GM23338 (cell line): ENCODE measurements at regions not wholly inside any gene's neighbourhood (a gene's known extent, or its start where the extent isn't known, plus 50 kb on each side); places are given as distances from the start of the nearest gene placed in this dataset.

Source experiments
- ATAC-seq: fragments of 200-7000 bp; cut with Tn5 transposase; 3 replicates; pipeline ENCODE4 v1.9.1; 2020
- DNase-seq: peaks from one replicate; pipeline ENCODE4 v3.0.0-alpha.2; 2015; ENCODE audit warnings: low spot score
- H2AFZ ChIP-seq: fragments of 200-600 bp; sonication (generic); 2 replicates; pipeline ENCODE4 v1.8.0; 2016; ENCODE audit warnings: antibody characterized with exemption, mild to moderate bottlenecking, moderate library complexity
- H3F3A ChIP-seq: fragments of 200-600 bp; sonication (generic); replicated peaks from 2 replicates; pipeline ENCODE4 v1.8.0; 2017; ENCODE audit warnings: antibody characterized with exemption, mixed run types, low read depth
- H3K27ac ChIP-seq: fragments of 200-600 bp; sonication (generic); 2 replicates; pipeline ENCODE4 v1.6.1; 2016; ENCODE audit warnings: low read depth
- H3K27me3 ChIP-seq: fragments of 200-600 bp; sonication (generic); 2 replicates; pipeline ENCODE4 v1.8.0; 2016; ENCODE audit warnings: mild to moderate bottlenecking, mixed run types, moderate library complexity; ENCODE audit not compliant: insufficient read depth
- H3K36me3 ChIP-seq: fragments of 200-600 bp; sonication (generic); 2 replicates; pipeline ENCODE4 v1.8.0; 2016; ENCODE audit warnings: mild to moderate bottlenecking; ENCODE audit not compliant: insufficient read depth
- H3K4me1 ChIP-seq: fragments of 200-600 bp; sonication (generic); 2 replicates; pipeline ENCODE4 v1.8.0; 2016; ENCODE audit warnings: mild to moderate bottlenecking, moderate library complexity; ENCODE audit not compliant: insufficient read depth
- H3K4me2 ChIP-seq: fragments of 200-600 bp; sonication (generic); 2 replicates; pipeline ENCODE4 v1.7.1; 2017; ENCODE audit warnings: mixed run types
- H3K4me3 ChIP-seq: fragments of 200-600 bp; sonication (generic); 2 replicates; pipeline ENCODE4 v1.6.1; 2016; ENCODE audit warnings: mixed run types
- H3K79me2 ChIP-seq: fragments of 200-600 bp; sonication (generic); replicated peaks from 2 replicates; pipeline ENCODE4 v1.8.0; 2017; ENCODE audit warnings: mild to moderate bottlenecking; ENCODE audit not compliant: insufficient read depth
- H3K9me2 ChIP-seq: fragments of 200-600 bp; sonication (generic); 2 replicates; pipeline ENCODE4 v1.8.0; 2017; ENCODE audit not compliant: insufficient read depth
- H4K20me1 ChIP-seq: fragments of 200-600 bp; sonication (generic); replicated peaks from 2 replicates; pipeline ENCODE4 v1.8.0; 2017; ENCODE audit warnings: mild to moderate bottlenecking; ENCODE audit not compliant: insufficient read depth
- H3K27ac Mint-ChIP-seq: 2 replicates; pipeline ENCODE4 v1.8.0; 2020; ENCODE audit warnings: inconsistent platforms, mild to moderate bottlenecking, moderate library complexity, mixed read lengths
- H3K27me3 Mint-ChIP-seq: 3 replicates; pipeline ENCODE4 v1.8.0; 2022; ENCODE audit warnings: low read depth, mild to moderate bottlenecking, moderate library complexity, mixed read lengths, inconsistent platforms; ENCODE audit not compliant: insufficient read depth, poor library complexity
- H3K36me3 Mint-ChIP-seq: 3 replicates; pipeline ENCODE4 v1.8.0; 2021; ENCODE audit warnings: low read depth, mild to moderate bottlenecking, inconsistent platforms, moderate library complexity, mixed read lengths
- H3K4me1 Mint-ChIP-seq: 3 replicates; pipeline ENCODE4 v1.8.0; 2020; ENCODE audit warnings: mild to moderate bottlenecking, inconsistent platforms, mixed read lengths
- H3K4me3 Mint-ChIP-seq: 3 replicates; pipeline ENCODE4 v1.8.0; 2021; ENCODE audit warnings: moderate library complexity, mild to moderate bottlenecking, inconsistent platforms, mixed read lengths
- H3K9me3 Mint-ChIP-seq: 3 replicates; pipeline ENCODE4 v1.8.0; 2020; ENCODE audit warnings: moderate library complexity, mild to moderate bottlenecking, inconsistent platforms, mixed read lengths
- CREB1 ChIP-seq: fragments of 250-450 bp; sonication (Bioruptor Pico); IDR thresholded peaks from 2 replicates; pipeline ENCODE4 v1.5.0; 2020; ENCODE audit warnings: low read depth, mild to moderate bottlenecking, moderate library complexity
- EZH2 ChIP-seq: fragments of 200-600 bp; sonication (generic); IDR thresholded peaks from one replicate; pipeline ENCODE4 v1.8.0; 2017; ENCODE audit warnings: antibody characterized with exemption, mild to moderate bottlenecking, low read depth; ENCODE audit not compliant: unreplicated experiment
- EZH2phosphoT487 ChIP-seq: fragments of 200-600 bp; sonication (generic); IDR thresholded peaks from one replicate; pipeline ENCODE4 v1.8.1; 2018; ENCODE audit warnings: antibody characterized with exemption; ENCODE audit not compliant: unreplicated experiment
- JUNB ChIP-seq: IDR thresholded peaks from one replicate; pipeline ENCODE4 v1.6.1; 2016; ENCODE audit warnings: antibody characterized with exemption; ENCODE audit not compliant: unreplicated experiment
- NANOG ChIP-seq: IDR thresholded peaks from 2 replicates; pipeline ENCODE4 v1.6.1; 2016; ENCODE audit warnings: antibody characterized with exemption, borderline replicate concordance
- POLR2AphosphoS5 ChIP-seq: IDR thresholded peaks from 2 replicates; pipeline ENCODE4 v1.6.1; 2016; ENCODE audit warnings: antibody characterized with exemption, low read depth
- STAT1 ChIP-seq: IDR thresholded peaks from one replicate; pipeline ENCODE4 v1.6.1; 2016; ENCODE audit warnings: antibody characterized with exemption; ENCODE audit not compliant: unreplicated experiment
- ZNF114 ChIP-seq: fragments of 250-450 bp; sonication (Bioruptor Pico); IDR thresholded peaks from 2 replicates; pipeline ENCODE4 v1.5.0; 2020; ENCODE audit warnings: mild to moderate bottlenecking, moderate library complexity
- ZNF331 ChIP-seq: fragments of 250-450 bp; sonication (Bioruptor Pico); IDR thresholded peaks from 2 replicates; pipeline ENCODE4 v1.5.0; 2020; ENCODE audit warnings: low read depth, mild to moderate bottlenecking, moderate library complexity
- TF ChIP-seq, protein P1 (sequence below): IDR thresholded peaks from 2 replicates; pipeline ENCODE4 v1.6.1; 2016; ENCODE audit warnings: antibody characterized with exemption
- TF ChIP-seq, protein P2 (sequence below), 2 experiments: fragments of 200-600 bp in 1 of 2; sonication (generic) in 1 of 2; conservative IDR thresholded peaks; 2 replicates each; pipeline versions ENCODE4 v1.5.1 to v1.6.1; 2016 to 2017; ENCODE audit warnings: antibody characterized with exemption in 2 of 2, low read depth in 2 of 2, mild to moderate bottlenecking in 2 of 2, moderate library complexity in 1 of 2
- TF ChIP-seq, protein P3 (sequence below): fragments of 250-450 bp; sonication (Bioruptor Pico); IDR thresholded peaks from 2 replicates; pipeline ENCODE4 v1.5.0; 2020; ENCODE audit warnings: mild to moderate bottlenecking, moderate library complexity
- TF ChIP-seq, protein P4 (sequence below): IDR thresholded peaks from one replicate; pipeline ENCODE4 v1.6.1; 2018; ENCODE audit warnings: antibody characterized with exemption; ENCODE audit not compliant: unreplicated experiment

DNA sequence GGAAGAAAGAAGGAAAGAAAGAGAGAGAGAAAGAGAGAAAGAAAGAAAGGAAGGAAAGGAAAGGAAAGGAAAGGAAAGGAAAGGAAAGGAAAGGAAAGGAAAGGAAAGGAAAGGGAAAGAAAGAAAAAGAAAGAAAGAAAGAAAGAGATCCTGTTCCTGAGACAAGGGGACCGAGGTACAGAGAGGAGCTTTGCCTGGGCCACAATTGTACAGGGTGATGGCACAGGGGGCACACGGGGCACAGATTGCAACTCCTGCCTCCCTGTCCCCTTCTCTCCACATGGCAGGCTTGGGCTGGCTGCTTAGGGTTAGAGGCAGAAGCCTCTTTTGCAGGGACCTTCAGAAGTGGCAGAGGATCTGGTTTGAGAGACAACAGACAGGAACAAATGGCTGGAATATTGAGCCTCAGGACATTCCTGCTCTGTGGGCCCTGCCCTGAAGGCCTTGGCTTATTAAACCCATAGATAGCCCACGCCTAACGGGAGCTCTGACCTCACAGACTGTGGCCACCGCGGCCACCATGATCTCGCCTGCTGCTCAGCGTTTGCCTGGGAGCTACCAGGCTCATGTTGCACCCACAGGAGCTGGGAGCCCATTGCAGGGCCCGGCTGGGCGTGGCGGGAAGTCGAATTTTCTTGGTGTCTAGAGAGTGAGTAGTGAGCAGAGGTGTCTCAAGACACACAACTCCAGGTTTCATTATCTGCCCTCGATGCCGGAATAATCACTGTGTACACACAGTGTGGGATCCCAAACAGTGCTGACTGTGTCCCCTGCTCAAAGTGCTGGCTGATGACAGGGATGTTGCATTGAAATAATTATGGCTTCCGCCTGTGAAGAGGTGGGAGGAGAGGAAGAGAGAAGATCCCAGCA is 147.9 kb upstream of the NCOR2 start:
- no peaks in the 10 kb centered on the region for H3K4me1 ChIP-seq
- TF ChIP-seq, protein P1, sequence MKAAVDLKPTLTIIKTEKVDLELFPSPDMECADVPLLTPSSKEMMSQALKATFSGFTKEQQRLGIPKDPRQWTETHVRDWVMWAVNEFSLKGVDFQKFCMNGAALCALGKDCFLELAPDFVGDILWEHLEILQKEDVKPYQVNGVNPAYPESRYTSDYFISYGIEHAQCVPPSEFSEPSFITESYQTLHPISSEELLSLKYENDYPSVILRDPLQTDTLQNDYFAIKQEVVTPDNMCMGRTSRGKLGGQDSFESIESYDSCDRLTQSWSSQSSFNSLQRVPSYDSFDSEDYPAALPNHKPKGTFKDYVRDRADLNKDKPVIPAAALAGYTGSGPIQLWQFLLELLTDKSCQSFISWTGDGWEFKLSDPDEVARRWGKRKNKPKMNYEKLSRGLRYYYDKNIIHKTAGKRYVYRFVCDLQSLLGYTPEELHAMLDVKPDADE = no peak
- TF ChIP-seq EZH2 (no peak), ZNF114 (CRISPR knock-in tag) (no peak), ZNF331 (no peak), STAT1 (no peak), POLR2AphosphoS5 (no peak), NANOG (no peak), CREB1 (CRISPR knock-in tag) (no peak), JUNB (no peak), EZH2phosphoT487 (no peak)
- TF ChIP-seq, protein P2, sequence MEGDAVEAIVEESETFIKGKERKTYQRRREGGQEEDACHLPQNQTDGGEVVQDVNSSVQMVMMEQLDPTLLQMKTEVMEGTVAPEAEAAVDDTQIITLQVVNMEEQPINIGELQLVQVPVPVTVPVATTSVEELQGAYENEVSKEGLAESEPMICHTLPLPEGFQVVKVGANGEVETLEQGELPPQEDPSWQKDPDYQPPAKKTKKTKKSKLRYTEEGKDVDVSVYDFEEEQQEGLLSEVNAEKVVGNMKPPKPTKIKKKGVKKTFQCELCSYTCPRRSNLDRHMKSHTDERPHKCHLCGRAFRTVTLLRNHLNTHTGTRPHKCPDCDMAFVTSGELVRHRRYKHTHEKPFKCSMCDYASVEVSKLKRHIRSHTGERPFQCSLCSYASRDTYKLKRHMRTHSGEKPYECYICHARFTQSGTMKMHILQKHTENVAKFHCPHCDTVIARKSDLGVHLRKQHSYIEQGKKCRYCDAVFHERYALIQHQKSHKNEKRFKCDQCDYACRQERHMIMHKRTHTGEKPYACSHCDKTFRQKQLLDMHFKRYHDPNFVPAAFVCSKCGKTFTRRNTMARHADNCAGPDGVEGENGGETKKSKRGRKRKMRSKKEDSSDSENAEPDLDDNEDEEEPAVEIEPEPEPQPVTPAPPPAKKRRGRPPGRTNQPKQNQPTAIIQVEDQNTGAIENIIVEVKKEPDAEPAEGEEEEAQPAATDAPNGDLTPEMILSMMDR (conservative IDR thresholded peaks at IDR 0.05; ENCODE audit: low read depth in 2 of 2) = no peak
- TF ChIP-seq, protein P3, sequence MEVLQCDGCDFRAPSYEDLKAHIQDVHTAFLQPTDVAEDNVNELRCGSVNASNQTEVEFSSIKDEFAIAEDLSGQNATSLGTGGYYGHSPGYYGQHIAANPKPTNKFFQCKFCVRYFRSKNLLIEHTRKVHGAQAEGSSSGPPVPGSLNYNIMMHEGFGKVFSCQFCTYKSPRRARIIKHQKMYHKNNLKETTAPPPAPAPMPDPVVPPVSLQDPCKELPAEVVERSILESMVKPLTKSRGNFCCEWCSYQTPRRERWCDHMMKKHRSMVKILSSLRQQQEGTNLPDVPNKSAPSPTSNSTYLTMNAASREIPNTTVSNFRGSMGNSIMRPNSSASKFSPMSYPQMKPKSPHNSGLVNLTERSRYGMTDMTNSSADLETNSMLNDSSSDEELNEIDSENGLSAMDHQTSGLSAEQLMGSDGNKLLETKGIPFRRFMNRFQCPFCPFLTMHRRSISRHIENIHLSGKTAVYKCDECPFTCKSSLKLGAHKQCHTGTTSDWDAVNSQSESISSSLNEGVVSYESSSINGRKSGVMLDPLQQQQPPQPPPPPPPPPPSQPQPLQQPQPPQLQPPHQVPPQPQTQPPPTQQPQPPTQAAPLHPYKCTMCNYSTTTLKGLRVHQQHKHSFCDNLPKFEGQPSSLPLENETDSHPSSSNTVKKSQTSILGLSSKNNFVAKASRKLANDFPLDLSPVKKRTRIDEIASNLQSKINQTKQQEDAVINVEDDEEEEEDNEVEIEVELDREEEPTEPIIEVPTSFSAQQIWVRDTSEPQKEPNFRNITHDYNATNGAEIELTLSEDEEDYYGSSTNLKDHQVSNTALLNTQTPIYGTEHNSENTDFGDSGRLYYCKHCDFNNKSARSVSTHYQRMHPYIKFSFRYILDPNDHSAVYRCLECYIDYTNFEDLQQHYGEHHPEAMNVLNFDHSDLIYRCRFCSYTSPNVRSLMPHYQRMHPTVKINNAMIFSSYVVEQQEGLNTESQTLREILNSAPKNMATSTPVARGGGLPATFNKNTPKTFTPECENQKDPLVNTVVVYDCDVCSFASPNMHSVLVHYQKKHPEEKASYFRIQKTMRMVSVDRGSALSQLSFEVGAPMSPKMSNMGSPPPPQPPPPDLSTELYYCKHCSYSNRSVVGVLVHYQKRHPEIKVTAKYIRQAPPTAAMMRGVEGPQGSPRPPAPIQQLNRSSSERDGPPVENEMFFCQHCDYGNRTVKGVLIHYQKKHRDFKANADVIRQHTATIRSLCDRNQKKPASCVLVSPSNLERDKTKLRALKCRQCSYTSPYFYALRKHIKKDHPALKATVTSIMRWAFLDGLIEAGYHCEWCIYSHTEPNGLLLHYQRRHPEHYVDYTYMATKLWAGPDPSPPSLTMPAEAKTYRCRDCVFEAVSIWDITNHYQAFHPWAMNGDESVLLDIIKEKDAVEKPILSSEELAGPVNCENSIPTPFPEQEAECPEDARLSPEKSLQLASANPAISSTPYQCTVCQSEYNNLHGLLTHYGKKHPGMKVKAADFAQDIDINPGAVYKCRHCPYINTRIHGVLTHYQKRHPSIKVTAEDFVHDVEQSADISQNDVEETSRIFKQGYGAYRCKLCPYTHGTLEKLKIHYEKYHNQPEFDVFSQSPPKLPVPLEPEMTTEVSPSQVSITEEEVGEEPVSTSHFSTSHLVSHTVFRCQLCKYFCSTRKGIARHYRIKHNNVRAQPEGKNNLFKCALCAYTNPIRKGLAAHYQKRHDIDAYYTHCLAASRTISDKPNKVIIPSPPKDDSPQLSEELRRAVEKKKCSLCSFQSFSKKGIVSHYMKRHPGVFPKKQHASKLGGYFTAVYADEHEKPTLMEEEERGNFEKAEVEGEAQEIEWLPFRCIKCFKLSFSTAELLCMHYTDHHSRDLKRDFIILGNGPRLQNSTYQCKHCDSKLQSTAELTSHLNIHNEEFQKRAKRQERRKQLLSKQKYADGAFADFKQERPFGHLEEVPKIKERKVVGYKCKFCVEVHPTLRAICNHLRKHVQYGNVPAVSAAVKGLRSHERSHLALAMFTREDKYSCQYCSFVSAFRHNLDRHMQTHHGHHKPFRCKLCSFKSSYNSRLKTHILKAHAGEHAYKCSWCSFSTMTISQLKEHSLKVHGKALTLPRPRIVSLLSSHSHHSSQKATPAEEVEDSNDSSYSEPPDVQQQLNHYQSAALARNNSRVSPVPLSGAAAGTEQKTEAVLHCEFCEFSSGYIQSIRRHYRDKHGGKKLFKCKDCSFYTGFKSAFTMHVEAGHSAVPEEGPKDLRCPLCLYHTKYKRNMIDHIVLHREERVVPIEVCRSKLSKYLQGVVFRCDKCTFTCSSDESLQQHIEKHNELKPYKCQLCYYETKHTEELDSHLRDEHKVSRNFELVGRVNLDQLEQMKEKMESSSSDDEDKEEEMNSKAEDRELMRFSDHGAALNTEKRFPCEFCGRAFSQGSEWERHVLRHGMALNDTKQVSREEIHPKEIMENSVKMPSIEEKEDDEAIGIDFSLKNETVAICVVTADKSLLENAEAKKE (CRISPR knock-in tag) = no peak
- TF ChIP-seq, protein P4, sequence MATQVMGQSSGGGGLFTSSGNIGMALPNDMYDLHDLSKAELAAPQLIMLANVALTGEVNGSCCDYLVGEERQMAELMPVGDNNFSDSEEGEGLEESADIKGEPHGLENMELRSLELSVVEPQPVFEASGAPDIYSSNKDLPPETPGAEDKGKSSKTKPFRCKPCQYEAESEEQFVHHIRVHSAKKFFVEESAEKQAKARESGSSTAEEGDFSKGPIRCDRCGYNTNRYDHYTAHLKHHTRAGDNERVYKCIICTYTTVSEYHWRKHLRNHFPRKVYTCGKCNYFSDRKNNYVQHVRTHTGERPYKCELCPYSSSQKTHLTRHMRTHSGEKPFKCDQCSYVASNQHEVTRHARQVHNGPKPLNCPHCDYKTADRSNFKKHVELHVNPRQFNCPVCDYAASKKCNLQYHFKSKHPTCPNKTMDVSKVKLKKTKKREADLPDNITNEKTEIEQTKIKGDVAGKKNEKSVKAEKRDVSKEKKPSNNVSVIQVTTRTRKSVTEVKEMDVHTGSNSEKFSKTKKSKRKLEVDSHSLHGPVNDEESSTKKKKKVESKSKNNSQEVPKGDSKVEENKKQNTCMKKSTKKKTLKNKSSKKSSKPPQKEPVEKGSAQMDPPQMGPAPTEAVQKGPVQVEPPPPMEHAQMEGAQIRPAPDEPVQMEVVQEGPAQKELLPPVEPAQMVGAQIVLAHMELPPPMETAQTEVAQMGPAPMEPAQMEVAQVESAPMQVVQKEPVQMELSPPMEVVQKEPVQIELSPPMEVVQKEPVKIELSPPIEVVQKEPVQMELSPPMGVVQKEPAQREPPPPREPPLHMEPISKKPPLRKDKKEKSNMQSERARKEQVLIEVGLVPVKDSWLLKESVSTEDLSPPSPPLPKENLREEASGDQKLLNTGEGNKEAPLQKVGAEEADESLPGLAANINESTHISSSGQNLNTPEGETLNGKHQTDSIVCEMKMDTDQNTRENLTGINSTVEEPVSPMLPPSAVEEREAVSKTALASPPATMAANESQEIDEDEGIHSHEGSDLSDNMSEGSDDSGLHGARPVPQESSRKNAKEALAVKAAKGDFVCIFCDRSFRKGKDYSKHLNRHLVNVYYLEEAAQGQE = no peak
- H3K4me2 ChIP-seq = no peak overlapping the region
- H3K9me2 ChIP-seq = no peaks in the 10 kb centered on the region
- no peak overlapping the region for H2AFZ ChIP-seq
- no peaks in the 10 kb centered on the region for H3F3A ChIP-seq
- Mint-ChIP-seq H3K9me3 (no peaks in the 10 kb centered on the region), H3K36me3 (no peaks in the 10 kb centered on the region), H3K27me3 (peaks cover under 1% of the 10 kb centered on the region), H3K4me3 (no peak overlapping the region), H3K4me1 (peaks cover 4% of the 10 kb centered on the region), H3K27ac (no peak overlapping the region)
- no peak overlapping the region for H3K4me3 ChIP-seq
- no peaks in the 10 kb centered on the region for H3K27me3 ChIP-seq
- no peaks in the 10 kb centered on the region for H3K79me2 ChIP-seq
- H3K27ac ChIP-seq = no peak overlapping the region
- H4K20me1 ChIP-seq = no peaks in the 10 kb centered on the region
- DNase-seq = no peak
- no peak; the same call in 2 of the 3 replicates for ATAC-seq
- H3K36me3 ChIP-seq = no peaks in the 10 kb centered on the region
